Renal pelvis (tissue), 1 donor: ENCODE measurements at regions not wholly inside any gene's neighbourhood (a gene's known extent, or its start where the extent isn't known, plus 50 kb on each side); places are given as distances from the start of the nearest gene placed in this dataset.
"Not testable (repeated sequence)": the region's sequence is repeated elsewhere in the genome, so short reads cannot be mapped to it uniquely, and the experiment has no call there.

Source experiments
- DNase-seq: peaks from one replicate; pipeline ENCODE4 v3.0.0-alpha.2; 2013

- DNase-seq = no peak
These were observed 52.2 kb downstream of the ACTL7B start for GRCh38 chr9:108803428-108804065.

- no peak for DNase-seq
These were observed 52.8 kb downstream of the ACTL7B start for GRCh38 chr9:108802967-108803366.

- DNase-seq = no peak
These were observed 53.8 kb downstream of the ACTL7B start for GRCh38 chr9:108801949-108802348.

GRCh38 chr9:108800632-108801099, 55.1 kb downstream of the ACTL7B start:
- DNase-seq = no peak

- no peak for DNase-seq
These were observed 62.2 kb downstream of the ACTL7B start for GRCh38 chr9:108793573-108793972.

GRCh38 chr9:108789742-108790141, 66.0 kb downstream of the ACTL7B start:
- no peak for DNase-seq

- no peak for DNase-seq
These were observed 68.1 kb downstream of the ACTL7B start for GRCh38 chr9:108787690-108788048.

GRCh38 chr9:108786901-108787689, 68.7 kb downstream of the ACTL7B start:
- DNase-seq = no peak

GRCh38 chr9:108786322-108786721, 69.5 kb downstream of the ACTL7B start:
- DNase-seq = no peak

GRCh38 chr9:108784998-108785397, 70.8 kb downstream of the ACTL7B start:
- DNase-seq = no peak

GRCh38 chr9:108783731-108784495, 71.9 kb downstream of the ACTL7B start:
- DNase-seq = no peak

- no peak for DNase-seq
These were observed 72.5 kb downstream of the ACTL7B start for GRCh38 chr9:108783326-108783725.

GRCh38 chr9:108780942-108781734, 74.6 kb downstream of the ACTL7B start:
- DNase-seq = no peak

- DNase-seq = no peak
These were observed 76.0 kb downstream of the ACTL7B start for GRCh38 chr9:108779551-108780325.

GRCh38 chr9:108776920-108777639, 78.7 kb downstream of the ACTL7B start:
- no peak for DNase-seq

GRCh38 chr9:108775901-108776306, 79.9 kb downstream of the ACTL7B start:
- no peak for DNase-seq

- DNase-seq = not testable (repeated sequence)
These were observed 81.7 kb downstream of the ACTL7B start for GRCh38 chr9:108774088-108774487.

- DNase-seq = no peak
These were observed 83.4 kb downstream of the ACTL7B start for GRCh38 chr9:108772301-108772894.

GRCh38 chr9:108768744-108769143, 87.0 kb downstream of the ACTL7B start:
- DNase-seq = no peak

- no peak for DNase-seq
These were observed 89.1 kb downstream of the ACTL7B start for GRCh38 chr9:108766626-108767161.
